Upper lobe of left lung (tissue), 4 donors: ENCODE measurements at regions not wholly inside any gene's neighbourhood (a gene's known extent, or its start where the extent isn't known, plus 50 kb on each side); places are given as distances from the start of the nearest gene placed in this dataset.

Experiments used
- CTCF ChIP-seq, 6 experiments: fragments of 450-650 bp in 4 of 6; fragments of 200-600 bp in 2 of 6; sonication (generic) in 2 of 6; IDR thresholded peaks; one replicate each; pipeline ENCODE4 v1.5.1; 2016 to 2019; ENCODE audit warnings: antibody characterized with exemption in 6 of 6
- EP300 ChIP-seq, 4 donors: sonication (generic); formaldehyde crosslinking; IDR thresholded peaks; one replicate each; pipeline ENCODE4 v1.5.1; 2017; ENCODE audit warnings: antibody characterized with exemption in 4 of 4, control low read depth in 2 of 4
- POLR2A ChIP-seq, 4 donors: fragments of 450-650 bp; IDR thresholded peaks; one replicate each; pipeline ENCODE4 v1.5.1; 2016 to 2017; ENCODE audit warnings: antibody characterized with exemption in 4 of 4, mild to moderate bottlenecking in 2 of 4
- POLR2AphosphoS5 ChIP-seq, 2 donors: sonication (generic); formaldehyde crosslinking; IDR thresholded peaks; one replicate each; pipeline ENCODE4 v1.5.1; 2017; ENCODE audit warnings: antibody characterized with exemption in 2 of 2

GRCh38 chr6:25014369-25014768 lies 78.6 kb upstream of the RIPOR2 start:
- TF ChIP-seq POLR2A (IDR thresholded peaks at IDR 0.05) (no peak), POLR2AphosphoS5 (IDR thresholded peaks at IDR 0.05) (no peak), CTCF (IDR thresholded peaks at IDR 0.05) (no peak), EP300 (IDR thresholded peaks at IDR 0.05) (no peak)
